ENCODE measurements at regions not wholly inside any gene's neighbourhood (a gene's known extent, or its start where the extent isn't known, plus 50 kb on each side); places are given as distances from the start of the nearest gene placed in this dataset.

- no peak overlapping the region for H3K27ac ChIP-seq (ENCODE audit: low read depth in 2 of 2, low read length in 2 of 2)
- H3K36me3 ChIP-seq (ENCODE audit: control insufficient read depth in 2 of 3, insufficient read depth in 3 of 3, low read length in 3 of 3), result no peaks in the 10 kb centered on the region
- no peak for FAIRE-seq
- H3K4me3 ChIP-seq (ENCODE audit: low read length in 3 of 3), result no peak overlapping the region
- intact Hi-C loops (cut with DNase I), result no loop called here
- no peaks in the 10 kb centered on the region for H3K4me1 ChIP-seq (ENCODE audit: control insufficient read depth in 2 of 3, insufficient read depth in 2 of 3, low read depth in 1 of 3, low read length in 3 of 3)
- H3K9ac ChIP-seq (ENCODE audit: low read length in 3 of 3), result no peak overlapping the region
- no peaks in the 10 kb centered on the region for H3K27me3 ChIP-seq (ENCODE audit: control insufficient read depth, insufficient read depth, low read length)
- DNase-seq, result no peak
- TF ChIP-seq CTCF (IDR thresholded peaks at IDR 0.05; ENCODE audit: borderline replicate concordance, extremely low read depth, insufficient read depth), result no peak
- H3K9me3 ChIP-seq (ENCODE audit: control insufficient read depth in 2 of 3, insufficient read depth in 1 of 3, low read length in 3 of 3), result no peaks in the 10 kb centered on the region
These were observed 330.5 kb upstream of the KLF12 start for GRCh38 chr13:74464670-74465069.

GRCh38 chr13:74461011-74461410 lies 326.8 kb upstream of the KLF12 start:
- intact Hi-C loops (cut with DNase I), result no loop called here
- TF ChIP-seq CTCF (IDR thresholded peaks at IDR 0.05; ENCODE audit: borderline replicate concordance, extremely low read depth, insufficient read depth), result no peak
- no peak overlapping the region for H3K27ac ChIP-seq (ENCODE audit: low read depth in 2 of 2, low read length in 2 of 2)
- H3K4me3 ChIP-seq (ENCODE audit: low read length in 3 of 3), result no peak overlapping the region
- FAIRE-seq (no peak), DNase-seq (no peak)
- H3K36me3 ChIP-seq (ENCODE audit: control insufficient read depth in 2 of 3, insufficient read depth in 3 of 3, low read length in 3 of 3), result no peaks in the 10 kb centered on the region
- no peaks in the 10 kb centered on the region for H3K27me3 ChIP-seq (ENCODE audit: control insufficient read depth, insufficient read depth, low read length)
- H3K4me1 ChIP-seq (ENCODE audit: control insufficient read depth in 2 of 3, insufficient read depth in 2 of 3, low read depth in 1 of 3, low read length in 3 of 3), result no peaks in the 10 kb centered on the region
- no peaks in the 10 kb centered on the region for H3K9me3 ChIP-seq (ENCODE audit: control insufficient read depth in 2 of 3, insufficient read depth in 1 of 3, low read length in 3 of 3)
- H3K9ac ChIP-seq (ENCODE audit: low read length in 3 of 3), result no peak overlapping the region

- no peak for FAIRE-seq
- no peaks in the 10 kb centered on the region for H3K27me3 ChIP-seq (ENCODE audit: control insufficient read depth, insufficient read depth, low read length)
- no peaks in the 10 kb centered on the region for H3K4me1 ChIP-seq (ENCODE audit: control insufficient read depth in 2 of 3, insufficient read depth in 2 of 3, low read depth in 1 of 3, low read length in 3 of 3)
- intact Hi-C loops (cut with DNase I), result no loop called here
- no peak overlapping the region for H3K9ac ChIP-seq (ENCODE audit: low read length in 3 of 3)
- H3K9me3 ChIP-seq (ENCODE audit: control insufficient read depth in 2 of 3, insufficient read depth in 1 of 3, low read length in 3 of 3), result no peaks in the 10 kb centered on the region
- no peak overlapping the region for H3K27ac ChIP-seq (ENCODE audit: low read depth in 2 of 2, low read length in 2 of 2)
- no peak for TF ChIP-seq CTCF (IDR thresholded peaks at IDR 0.05; ENCODE audit: borderline replicate concordance, extremely low read depth, insufficient read depth)
- no peak overlapping the region for H3K4me3 ChIP-seq (ENCODE audit: low read length in 3 of 3)
- DNase-seq, result no peak
- H3K36me3 ChIP-seq (ENCODE audit: control insufficient read depth in 2 of 3, insufficient read depth in 3 of 3, low read length in 3 of 3), result no peaks in the 10 kb centered on the region
These were observed 318.7 kb upstream of the KLF12 start for GRCh38 chr13:74452881-74453280.

- Histone ChIP-seq H3K9me3 (ENCODE audit: control insufficient read depth in 2 of 3, insufficient read depth in 1 of 3, low read length in 3 of 3) (no peaks in the 10 kb centered on the region), H3K36me3 (ENCODE audit: control insufficient read depth in 2 of 3, insufficient read depth in 3 of 3, low read length in 3 of 3) (no peaks in the 10 kb centered on the region), H3K27ac (ENCODE audit: low read depth in 2 of 2, low read length in 2 of 2) (no peak overlapping the region), H3K9ac (ENCODE audit: low read length in 3 of 3) (no peak overlapping the region), H3K4me3 (ENCODE audit: low read length in 3 of 3) (no peak overlapping the region), H3K27me3 (ENCODE audit: control insufficient read depth, insufficient read depth, low read length) (no peaks in the 10 kb centered on the region), H3K4me1 (ENCODE audit: control insufficient read depth in 2 of 3, insufficient read depth in 2 of 3, low read depth in 1 of 3, low read length in 3 of 3) (no peaks in the 10 kb centered on the region)
- FAIRE-seq (no peak), DNase-seq (no peak)
- intact Hi-C loops (cut with DNase I), result no loop called here
- TF ChIP-seq CTCF (IDR thresholded peaks at IDR 0.05; ENCODE audit: borderline replicate concordance, extremely low read depth, insufficient read depth), result no peak
These were observed 318.0 kb upstream of the KLF12 start for GRCh38 chr13:74452176-74452575.
